ENCODE measurements at regions not wholly inside any gene's neighbourhood (a gene's known extent, or its start where the extent isn't known, plus 50 kb on each side); places are given as distances from the start of the nearest gene placed in this dataset.

GRCh38 chr6:121590916-121591315, 155.5 kb downstream of the GJA1 start:
- TF ChIP-seq, protein P1, sequence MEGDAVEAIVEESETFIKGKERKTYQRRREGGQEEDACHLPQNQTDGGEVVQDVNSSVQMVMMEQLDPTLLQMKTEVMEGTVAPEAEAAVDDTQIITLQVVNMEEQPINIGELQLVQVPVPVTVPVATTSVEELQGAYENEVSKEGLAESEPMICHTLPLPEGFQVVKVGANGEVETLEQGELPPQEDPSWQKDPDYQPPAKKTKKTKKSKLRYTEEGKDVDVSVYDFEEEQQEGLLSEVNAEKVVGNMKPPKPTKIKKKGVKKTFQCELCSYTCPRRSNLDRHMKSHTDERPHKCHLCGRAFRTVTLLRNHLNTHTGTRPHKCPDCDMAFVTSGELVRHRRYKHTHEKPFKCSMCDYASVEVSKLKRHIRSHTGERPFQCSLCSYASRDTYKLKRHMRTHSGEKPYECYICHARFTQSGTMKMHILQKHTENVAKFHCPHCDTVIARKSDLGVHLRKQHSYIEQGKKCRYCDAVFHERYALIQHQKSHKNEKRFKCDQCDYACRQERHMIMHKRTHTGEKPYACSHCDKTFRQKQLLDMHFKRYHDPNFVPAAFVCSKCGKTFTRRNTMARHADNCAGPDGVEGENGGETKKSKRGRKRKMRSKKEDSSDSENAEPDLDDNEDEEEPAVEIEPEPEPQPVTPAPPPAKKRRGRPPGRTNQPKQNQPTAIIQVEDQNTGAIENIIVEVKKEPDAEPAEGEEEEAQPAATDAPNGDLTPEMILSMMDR (IDR thresholded peaks at IDR 0.05; ENCODE audit: partially characterized antibody, unreplicated experiment): no peak
- no peak overlapping the region for H3K4me3 Mint-ChIP-seq (ENCODE audit: unreplicated experiment)
- H3K27me3 Mint-ChIP-seq (ENCODE audit: unreplicated experiment): no peaks in the 10 kb centered on the region
- peaks cover 5% of the 10 kb centered on the region for H3K4me1 Mint-ChIP-seq (ENCODE audit: low read depth, unreplicated experiment)
- no peak for DNase-seq
- H3K9me3 Mint-ChIP-seq (ENCODE audit: unreplicated experiment): no peaks in the 10 kb centered on the region
- no peaks in the 10 kb centered on the region for H3K36me3 Mint-ChIP-seq (ENCODE audit: unreplicated experiment)
- no peak overlapping the region for H3K27ac Mint-ChIP-seq (ENCODE audit: unreplicated experiment)

DNA sequence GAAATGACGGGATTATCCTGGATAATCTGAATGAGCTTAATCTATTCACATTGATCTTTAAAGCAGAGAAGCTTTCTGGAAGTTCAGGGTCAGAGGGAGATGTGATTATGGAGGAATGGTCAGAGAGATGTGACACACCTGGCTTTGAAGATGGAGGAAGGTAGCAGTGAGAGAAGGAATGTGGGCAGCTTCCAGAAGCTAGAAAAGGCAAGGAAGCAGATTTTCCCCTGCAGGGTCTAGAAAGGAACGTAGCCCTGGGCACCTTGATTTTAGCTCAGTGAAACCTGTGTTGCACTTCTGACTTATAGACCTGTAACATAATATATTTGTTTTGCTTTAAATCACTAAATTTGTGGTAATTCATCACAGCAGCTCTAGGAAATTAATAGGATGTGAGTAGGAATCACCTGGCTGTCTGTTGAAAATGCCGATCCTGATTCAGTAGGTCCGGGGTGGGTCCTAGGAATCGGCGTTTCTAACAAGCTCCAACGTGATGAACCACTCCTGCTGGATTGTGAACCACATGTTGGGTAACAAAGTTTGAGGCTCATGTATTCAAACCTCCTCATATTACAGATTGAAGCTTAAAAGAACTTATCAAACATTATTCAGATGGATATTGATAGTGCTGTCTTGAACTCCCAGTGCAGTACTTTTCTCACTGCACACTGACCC, 157.0 kb downstream of the GJA1 start:
- TF ChIP-seq, protein P1 (IDR thresholded peaks at IDR 0.05; ENCODE audit: partially characterized antibody, unreplicated experiment): no peak
- no peak overlapping the region for H3K4me3 Mint-ChIP-seq (ENCODE audit: unreplicated experiment)

DNA sequence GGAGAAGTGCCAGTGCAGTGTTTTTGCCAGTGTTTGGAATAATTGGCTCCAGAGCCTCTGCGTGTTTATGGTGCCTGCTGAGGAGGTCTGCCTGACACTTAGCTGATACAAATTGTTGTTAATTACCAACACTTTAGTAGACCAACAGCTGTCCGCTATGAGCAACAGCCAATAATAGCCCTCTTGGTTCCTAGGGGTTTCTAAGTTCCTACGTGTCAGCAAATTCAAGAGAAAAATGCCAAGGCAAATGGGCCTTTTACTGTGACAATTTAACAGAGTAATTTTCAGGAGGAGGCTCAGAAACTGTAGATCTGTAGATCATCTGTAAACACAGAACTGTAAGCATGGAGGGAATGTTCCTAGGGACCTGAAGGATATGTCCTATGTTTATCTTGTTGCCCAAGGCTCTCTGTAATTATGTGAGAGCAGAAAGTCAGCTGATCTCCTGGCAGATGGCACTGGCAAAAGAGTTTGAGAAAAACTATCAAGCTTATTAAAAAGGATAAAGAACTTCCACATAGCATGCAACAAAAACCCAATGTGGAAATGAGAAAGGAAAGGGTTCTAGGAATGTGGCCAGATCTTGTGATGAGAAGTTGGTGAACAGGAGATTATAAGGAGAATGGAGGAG, 157.7 kb downstream of the GJA1 start:
- Mint-ChIP-seq H3K27me3 (ENCODE audit: unreplicated experiment) (no peaks in the 10 kb centered on the region), H3K27ac (ENCODE audit: unreplicated experiment) (no peak overlapping the region), H3K9me3 (ENCODE audit: unreplicated experiment) (no peaks in the 10 kb centered on the region), H3K4me1 (ENCODE audit: low read depth, unreplicated experiment) (peaks cover 5% of the 10 kb centered on the region), H3K4me3 (ENCODE audit: unreplicated experiment) (no peak overlapping the region), H3K36me3 (ENCODE audit: unreplicated experiment) (no peaks in the 10 kb centered on the region)
- TF ChIP-seq, protein P1 (IDR thresholded peaks at IDR 0.05; ENCODE audit: partially characterized antibody, unreplicated experiment): no peak
- no peak for DNase-seq

More for the DNA sequence above, 157.0 kb downstream of the GJA1 start:
- Mint-ChIP-seq H3K36me3 (ENCODE audit: unreplicated experiment) (no peaks in the 10 kb centered on the region), H3K27me3 (ENCODE audit: unreplicated experiment) (no peaks in the 10 kb centered on the region), H3K27ac (ENCODE audit: unreplicated experiment) (no peak overlapping the region), H3K9me3 (ENCODE audit: unreplicated experiment) (no peaks in the 10 kb centered on the region), H3K4me1 (ENCODE audit: low read depth, unreplicated experiment) (peaks cover 5% of the 10 kb centered on the region)
- no peak for DNase-seq

- Mint-ChIP-seq H3K27me3 (ENCODE audit: unreplicated experiment) (no peaks in the 10 kb centered on the region), H3K4me1 (ENCODE audit: low read depth, unreplicated experiment) (peaks cover 5% of the 10 kb centered on the region), H3K36me3 (ENCODE audit: unreplicated experiment) (no peaks in the 10 kb centered on the region), H3K9me3 (ENCODE audit: unreplicated experiment) (no peaks in the 10 kb centered on the region), H3K27ac (ENCODE audit: unreplicated experiment) (no peak overlapping the region), H3K4me3 (ENCODE audit: unreplicated experiment) (no peak overlapping the region)
- no peak for DNase-seq
- TF ChIP-seq, protein P1 (IDR thresholded peaks at IDR 0.05; ENCODE audit: partially characterized antibody, unreplicated experiment): no peak
These were observed 158.6 kb downstream of the GJA1 start for GRCh38 chr6:121594053-121594452.

- Mint-ChIP-seq H3K27ac (ENCODE audit: unreplicated experiment) (no peak overlapping the region), H3K4me3 (ENCODE audit: unreplicated experiment) (no peak overlapping the region), H3K36me3 (ENCODE audit: unreplicated experiment) (no peaks in the 10 kb centered on the region), H3K4me1 (ENCODE audit: low read depth, unreplicated experiment) (peaks cover 5% of the 10 kb centered on the region), H3K9me3 (ENCODE audit: unreplicated experiment) (no peaks in the 10 kb centered on the region), H3K27me3 (ENCODE audit: unreplicated experiment) (no peaks in the 10 kb centered on the region)
- no peak for DNase-seq
- TF ChIP-seq, protein P1 (IDR thresholded peaks at IDR 0.05; ENCODE audit: partially characterized antibody, unreplicated experiment): no peak
These were observed 160.2 kb downstream of the GJA1 start for GRCh38 chr6:121595646-121596045.
